ENCODE measurements at regions not wholly inside any gene's neighbourhood (a gene's known extent, or its start where the extent isn't known, plus 50 kb on each side); places are given as distances from the start of the nearest gene placed in this dataset.

- DNase-seq (ENCODE audit: low read depth in 2 of 2): no peak
These were observed 111.6 kb upstream of the SPACA1 start for GRCh38 chr6:87936065-87936464.

GRCh38 chr6:87935196-87935595, 112.4 kb upstream of the SPACA1 start:
- no peak for DNase-seq (ENCODE audit: low read depth in 2 of 2)

GRCh38 chr6:87932361-87932760, 115.3 kb upstream of the SPACA1 start:
- DNase-seq (ENCODE audit: low read depth in 2 of 2): no peak

DNA sequence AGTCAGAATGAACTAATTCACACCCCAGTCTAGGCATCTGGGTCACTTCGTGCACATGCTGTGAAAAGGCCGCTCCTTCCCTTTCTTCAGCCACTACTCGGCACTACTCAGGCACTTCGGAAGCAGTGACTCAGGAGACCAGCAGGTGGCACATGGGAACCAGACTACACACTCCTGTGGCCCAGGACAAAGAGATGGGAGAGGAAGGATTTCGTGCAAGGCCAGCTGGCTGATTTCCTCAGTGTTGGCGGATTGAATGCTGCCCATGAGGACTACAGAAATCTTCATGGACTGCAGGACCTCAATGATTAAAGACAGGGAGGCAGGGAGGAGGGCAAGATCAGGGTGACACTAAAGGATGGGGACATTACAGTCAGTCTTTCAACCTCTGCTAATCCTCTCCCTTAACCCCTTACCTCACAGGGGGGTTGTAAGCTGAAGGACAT, 117.8 kb upstream of the SPACA1 start:
- peak in 1 of 2 donors; percentile 16 for DNase-seq (ENCODE audit: low read depth in 2 of 2)

GRCh38 chr6:87926687-87927086, 121.0 kb upstream of the SPACA1 start:
- no peak for DNase-seq (ENCODE audit: low read depth in 2 of 2)

DNA sequence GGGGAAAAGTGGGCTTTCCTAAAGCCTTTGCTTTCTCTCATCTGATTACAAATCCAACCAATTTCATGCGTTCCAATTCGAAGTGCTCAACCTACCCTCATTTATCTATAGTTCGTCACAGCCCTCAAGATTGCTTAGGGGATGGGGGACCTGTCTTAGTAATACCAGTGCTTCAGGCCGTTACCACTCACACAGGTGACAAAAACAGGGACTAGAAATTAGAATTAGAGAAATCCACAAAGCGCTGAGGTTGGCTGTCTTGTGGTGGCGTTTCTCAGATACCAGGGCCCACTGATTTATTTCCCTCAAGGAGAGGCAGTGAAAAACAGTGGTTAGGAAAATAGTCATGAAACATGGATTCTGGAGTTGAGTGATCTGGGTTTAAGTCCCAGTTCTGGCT, 121.6 kb upstream of the SPACA1 start:
- DNase-seq (ENCODE audit: low read depth in 2 of 2): no peak

GRCh38 chr6:87925373-87926060, 122.1 kb upstream of the SPACA1 start:
- DNase-seq (ENCODE audit: low read depth in 2 of 2): no peak

GRCh38 chr6:87923389-87924050, 124.1 kb upstream of the SPACA1 start:
- no peak for DNase-seq (ENCODE audit: low read depth in 2 of 2)

- no peak for DNase-seq (ENCODE audit: low read depth in 2 of 2)
These were observed 124.7 kb upstream of the SPACA1 start for GRCh38 chr6:87922947-87923330.

DNA sequence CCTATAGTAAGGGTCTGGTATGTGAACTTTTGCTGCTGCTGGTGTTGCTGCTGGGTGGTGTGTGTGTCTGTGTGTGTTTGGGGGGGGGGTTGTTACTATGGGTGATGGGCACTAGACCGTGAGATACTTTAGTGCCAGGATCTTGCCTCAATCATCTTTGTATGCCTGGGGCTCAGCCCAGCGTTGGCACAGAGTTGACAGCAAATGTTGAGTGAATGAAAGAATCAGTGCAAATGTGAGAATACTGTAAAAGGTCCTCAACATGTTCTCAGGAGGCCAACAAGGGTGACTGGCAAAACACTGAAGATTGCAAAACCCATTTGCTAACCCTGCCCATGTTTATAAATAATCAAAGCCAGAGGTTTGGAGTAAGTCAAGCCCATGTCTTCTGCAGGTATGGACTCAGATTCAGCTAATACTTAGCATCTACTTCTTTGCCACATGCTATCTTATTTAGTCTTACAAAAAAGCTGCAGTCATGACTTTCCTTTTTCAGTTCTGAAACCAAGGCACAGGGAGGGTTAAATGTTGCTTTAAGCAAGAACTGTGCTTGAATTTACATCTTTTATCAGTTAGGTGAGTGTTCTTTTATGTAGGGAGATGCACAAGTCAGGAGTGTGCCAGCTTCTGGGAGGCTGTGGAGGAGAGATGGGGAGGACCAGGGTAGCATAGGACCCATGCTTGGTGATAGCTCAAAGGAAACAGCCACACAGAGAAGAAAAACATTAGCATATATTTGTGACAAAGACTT, 125.3 kb upstream of the SPACA1 start:
- no peak for DNase-seq (ENCODE audit: low read depth in 2 of 2)

GRCh38 chr6:87921034-87921433, 126.6 kb upstream of the SPACA1 start:
- no peak for DNase-seq (ENCODE audit: low read depth in 2 of 2)

- DNase-seq (ENCODE audit: low read depth in 2 of 2): no peak
These were observed 127.4 kb upstream of the SPACA1 start for GRCh38 chr6:87920245-87920644.

DNA sequence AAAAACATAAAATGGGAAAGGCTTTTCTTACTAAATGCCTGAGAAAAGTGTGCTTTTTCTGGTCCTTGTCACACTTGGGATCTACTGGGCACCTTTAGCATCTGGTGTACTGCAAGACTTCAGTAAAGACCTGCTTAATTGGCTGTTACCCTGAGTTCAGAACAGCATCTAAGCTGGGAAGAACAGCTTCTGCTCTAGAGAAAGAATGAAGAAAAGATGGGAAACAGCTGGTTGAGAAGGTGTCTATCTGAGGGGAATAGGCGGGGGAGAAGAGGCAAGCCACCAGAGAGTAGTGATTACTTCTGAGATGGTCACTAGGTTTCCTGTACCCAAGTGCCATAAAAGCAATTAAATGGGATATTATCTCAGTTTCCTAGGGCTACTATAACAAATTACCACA, 128.2 kb upstream of the SPACA1 start:
- no peak for DNase-seq (ENCODE audit: low read depth in 2 of 2)

- no peak for DNase-seq (ENCODE audit: low read depth in 2 of 2)
These were observed 128.6 kb upstream of the SPACA1 start for GRCh38 chr6:87919001-87919400.

DNA sequence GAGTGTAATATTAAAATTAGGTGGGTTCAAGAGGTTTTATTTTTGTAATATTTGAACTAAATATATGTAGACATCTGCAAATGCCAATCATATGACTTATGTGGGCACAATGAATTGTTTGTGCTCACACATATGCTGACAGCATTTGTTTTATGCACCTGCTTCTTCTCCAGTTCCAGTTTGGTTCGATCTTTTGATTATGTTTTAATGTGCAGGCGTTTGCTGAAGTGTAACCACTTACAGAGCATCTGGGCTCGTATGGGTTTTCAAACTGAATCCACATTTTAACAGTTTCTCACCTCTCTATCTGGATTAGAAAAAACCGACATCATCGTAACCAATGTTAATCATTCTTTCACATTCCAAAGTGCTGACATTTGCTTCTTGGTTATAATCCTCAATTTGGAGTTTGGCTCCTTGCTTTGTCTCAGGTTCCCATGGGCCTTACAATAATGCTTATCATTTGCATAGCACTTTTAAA, 129.1 kb upstream of the SPACA1 start:
- no peak for DNase-seq (ENCODE audit: low read depth in 2 of 2)

- no peak for DNase-seq (ENCODE audit: low read depth in 2 of 2)
These were observed 129.8 kb upstream of the SPACA1 start for GRCh38 chr6:87917886-87918285.

- no peak for DNase-seq (ENCODE audit: low read depth in 2 of 2)
These were observed 131.2 kb upstream of the SPACA1 start for GRCh38 chr6:87916446-87916845.

- DNase-seq (ENCODE audit: low read depth in 2 of 2): no peak
These were observed 132.8 kb upstream of the SPACA1 start for GRCh38 chr6:87914637-87915395.

GRCh38 chr6:87913974-87914373, 133.7 kb upstream of the SPACA1 start:
- no peak for DNase-seq (ENCODE audit: low read depth in 2 of 2)

- no peak for DNase-seq (ENCODE audit: low read depth in 2 of 2)
These were observed 135.5 kb upstream of the SPACA1 start for GRCh38 chr6:87912102-87912501.

- no peak for DNase-seq (ENCODE audit: low read depth in 2 of 2)
These were observed 137.8 kb upstream of the SPACA1 start for GRCh38 chr6:87909849-87910248.

Data from activated CD8-positive, alpha-beta memory T cell treated with anti-CD3 and anti-CD28 coated beads for 4 hours (primary cell).